GM23248 (cell line): ENCODE measurements at regions not wholly inside any gene's neighbourhood (a gene's known extent, or its start where the extent isn't known, plus 50 kb on each side); places are given as distances from the start of the nearest gene placed in this dataset.

ENCODE experiments used
- DNase-seq: peaks from one replicate; pipeline ENCODE4 v3.0.0-alpha.2; 2015
- H2AFZ ChIP-seq: fragments of 200-600 bp; sonication (generic); 2 replicates; pipeline ENCODE4 v1.6.1; 2016; ENCODE audit warnings: antibody characterized with exemption
- H3F3A ChIP-seq: fragments of 200-600 bp; sonication (generic); 2 replicates; pipeline ENCODE4 v1.6.1; 2016; ENCODE audit warnings: mild to moderate bottlenecking, antibody characterized with exemption, mixed run types; ENCODE audit not compliant: insufficient read depth
- H3K27ac ChIP-seq: fragments of 200-600 bp; sonication (generic); 2 replicates; pipeline ENCODE4 v1.5.1; 2016; ENCODE audit warnings: mild to moderate bottlenecking
- H3K27me3 ChIP-seq: fragments of 200-600 bp; sonication (generic); replicated peaks from 2 replicates; pipeline ENCODE4 v1.6.1; 2016; ENCODE audit warnings: mild to moderate bottlenecking; ENCODE audit not compliant: insufficient read depth
- H3K36me3 ChIP-seq: fragments of 200-600 bp; sonication (generic); 2 replicates; pipeline ENCODE4 v1.6.1; 2016; ENCODE audit warnings: low read depth, mild to moderate bottlenecking
- H3K4me1 ChIP-seq: fragments of 200-600 bp; sonication (generic); 2 replicates; pipeline ENCODE4 v1.6.1; 2016; ENCODE audit warnings: mild to moderate bottlenecking; ENCODE audit not compliant: insufficient read depth
- H3K4me2 ChIP-seq: fragments of 200-600 bp; sonication (generic); one replicate; pipeline ENCODE4 v1.6.1; 2016; ENCODE audit warnings: mild to moderate bottlenecking; ENCODE audit not compliant: unreplicated experiment
- H3K4me3 ChIP-seq: fragments of 200-600 bp; sonication (generic); 2 replicates; pipeline ENCODE4 v1.5.1; 2016; ENCODE audit warnings: mild to moderate bottlenecking
- H3K79me2 ChIP-seq: fragments of 200-600 bp; sonication (generic); 2 replicates; pipeline ENCODE4 v1.6.1; 2016; ENCODE audit warnings: mild to moderate bottlenecking; ENCODE audit not compliant: insufficient read depth
- H3K9ac ChIP-seq: fragments of 200-600 bp; sonication (generic); 2 replicates; pipeline ENCODE4 v1.6.1; 2016; ENCODE audit warnings: mild to moderate bottlenecking
- H3K9me2 ChIP-seq: fragments of 200-600 bp; sonication (generic); 2 replicates; pipeline ENCODE4 v1.6.1; 2016; ENCODE audit warnings: mixed run types, mild to moderate bottlenecking, moderate library complexity; ENCODE audit not compliant: insufficient read depth
- H3K9me3 ChIP-seq: fragments of 200-600 bp; sonication (generic); one replicate; pipeline ENCODE4 v1.6.1; 2017; ENCODE audit warnings: low read depth
- H4K20me1 ChIP-seq: fragments of 200-600 bp; sonication (generic); 2 replicates; pipeline ENCODE4 v1.6.0; 2016; ENCODE audit not compliant: insufficient read depth
- EZH2 ChIP-seq: fragments of 200-600 bp; sonication (generic); IDR thresholded peaks from 2 replicates; pipeline ENCODE4 v1.6.1; 2018; ENCODE audit warnings: antibody characterized with exemption, mild to moderate bottlenecking; ENCODE audit not compliant: insufficient read depth, poor library complexity, severe bottlenecking
- EZH2phosphoT487 ChIP-seq: fragments of 200-600 bp; sonication (generic); IDR thresholded peaks from 2 replicates; pipeline ENCODE4 v1.6.1; 2018; ENCODE audit warnings: antibody characterized with exemption, moderate library complexity, mild to moderate bottlenecking, low read depth; ENCODE audit not compliant: insufficient read depth
- WGBS, 2 experiments: methylation state at CpG; one replicate each; pipeline ENCODE4 v1.1.6; 2015 to 2017; ENCODE audit warnings: low lambda C conversion rate in 2 of 2, low coverage in 1 of 2; ENCODE audit errors: missing lambda C conversion rate in 2 of 2; 5-methylcytosine and 5-hydroxymethylcytosine counted together
- in situ Hi-C: fragments of 300-500 bp; cut with MboI; formaldehyde crosslinking; loops from 2 replicates; pipeline ENCODE4 v1.15.0; 2020

DNA sequence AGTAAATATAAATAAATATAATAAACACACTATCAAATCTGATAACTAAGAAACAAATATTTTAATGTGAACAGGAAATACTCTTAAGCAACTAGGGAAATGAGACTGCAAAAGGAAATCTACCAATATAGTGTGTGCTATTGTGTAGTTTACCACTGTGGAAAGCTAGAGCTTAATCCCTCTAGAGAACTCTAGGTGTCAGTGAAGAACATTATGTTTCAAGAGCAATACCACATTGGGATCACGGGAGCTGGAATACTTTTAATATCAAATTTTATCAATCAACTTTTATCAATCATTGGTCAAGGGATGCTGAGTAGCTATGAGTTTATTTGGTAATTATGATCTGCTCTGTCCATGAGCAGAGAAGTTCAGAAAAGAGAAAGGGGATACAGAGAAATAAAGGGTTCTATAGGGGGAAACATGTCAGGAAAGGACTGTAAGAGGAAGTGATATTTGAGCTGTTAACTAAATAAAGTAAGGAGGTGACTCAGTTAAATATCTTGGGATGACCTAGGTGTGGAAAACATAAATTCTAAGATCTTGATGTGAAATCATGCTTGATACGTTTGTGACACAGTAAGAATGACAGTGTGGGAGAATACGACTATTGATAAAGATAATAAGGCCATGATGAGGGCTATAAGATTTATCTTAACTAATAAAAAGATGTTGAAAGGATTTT lies 762.2 kb upstream of the ALCAM start:
- no peaks in the 10 kb centered on the region for H3K9me2 ChIP-seq
- H3K27me3 ChIP-seq, result no peaks in the 10 kb centered on the region
- peak; percentile 53 for DNase-seq
- no peaks in the 10 kb centered on the region for H3K36me3 ChIP-seq
- H2AFZ ChIP-seq, result 0 out of 2 replicates have a peak overlapping the region, but pooled peaks have one; percentile 49
- H4K20me1 ChIP-seq, result no peaks in the 10 kb centered on the region
- 49 to 56% methylated on average over 3 of the region's 3 CpGs for WGBS, 2 experiments
- no peaks in the 10 kb centered on the region for H3K9me3 ChIP-seq
- H3K9ac ChIP-seq, result no peak overlapping the region
- TF ChIP-seq EZH2, result no peak
- H3K27ac ChIP-seq, result no peak overlapping the region
- no peaks in the 10 kb centered on the region for H3K4me1 ChIP-seq
- H3K79me2 ChIP-seq, result no peaks in the 10 kb centered on the region
- in situ Hi-C loops, result loop anchor here (25.0 kb wide), 2 partner anchors 758 to 908 kb away; partner anchors contain the start of gene ALCAM
- H3K4me3 ChIP-seq, result 0 out of 2 replicates have a peak overlapping the region, but pooled peaks have one; percentile 39
- no peaks in the 10 kb centered on the region for H3F3A ChIP-seq
- H3K4me2 ChIP-seq, result peak overlapping the region; percentile 36

DNA sequence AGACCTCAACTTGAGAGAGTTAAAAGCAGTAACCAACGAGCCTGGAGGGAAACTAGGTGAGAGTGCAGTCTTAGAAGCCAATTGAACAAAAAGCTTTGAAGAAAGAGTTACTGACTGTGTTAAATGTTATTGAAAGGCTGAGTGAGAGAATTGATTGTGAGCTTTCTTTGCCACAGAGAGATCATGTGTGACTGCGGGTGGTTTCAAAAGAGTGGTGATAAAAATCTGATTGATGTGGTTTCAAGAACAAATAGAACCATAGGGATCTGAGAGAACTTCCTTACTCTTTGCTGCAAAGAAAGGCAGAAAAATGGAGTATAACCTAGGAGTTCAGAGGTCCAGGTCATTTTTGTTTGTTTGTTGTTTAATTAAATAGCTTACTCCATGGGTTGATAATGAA lies 759.9 kb upstream of the ALCAM start:
- no peaks in the 10 kb centered on the region for H3K36me3 ChIP-seq
- H4K20me1 ChIP-seq, result no peaks in the 10 kb centered on the region
- no peak overlapping the region for H3K4me2 ChIP-seq
- no peaks in the 10 kb centered on the region for H3K9me3 ChIP-seq
- no peaks in the 10 kb centered on the region; the same call in 1 of the 2 replicates for H3K27me3 ChIP-seq
- in situ Hi-C loops, result loop anchor here (25.0 kb wide), 2 partner anchors 755 to 905 kb away; partner anchors contain the start of gene ALCAM
- no peak overlapping the region for H3K9ac ChIP-seq
- TF ChIP-seq EZH2phosphoT487 (no peak), EZH2 (no peak)
- no peak overlapping the region for H3K4me3 ChIP-seq
- 32 to 36% methylated on average over 2 of the region's 2 CpGs for WGBS, 2 experiments
- no peaks in the 10 kb centered on the region for H3K79me2 ChIP-seq
- H3K9me2 ChIP-seq, result no peaks in the 10 kb centered on the region
- no peak overlapping the region for H2AFZ ChIP-seq
- no peak for DNase-seq
- no peaks in the 10 kb centered on the region for H3F3A ChIP-seq
- H3K27ac ChIP-seq, result no peak overlapping the region
- no peaks in the 10 kb centered on the region for H3K4me1 ChIP-seq

DNA sequence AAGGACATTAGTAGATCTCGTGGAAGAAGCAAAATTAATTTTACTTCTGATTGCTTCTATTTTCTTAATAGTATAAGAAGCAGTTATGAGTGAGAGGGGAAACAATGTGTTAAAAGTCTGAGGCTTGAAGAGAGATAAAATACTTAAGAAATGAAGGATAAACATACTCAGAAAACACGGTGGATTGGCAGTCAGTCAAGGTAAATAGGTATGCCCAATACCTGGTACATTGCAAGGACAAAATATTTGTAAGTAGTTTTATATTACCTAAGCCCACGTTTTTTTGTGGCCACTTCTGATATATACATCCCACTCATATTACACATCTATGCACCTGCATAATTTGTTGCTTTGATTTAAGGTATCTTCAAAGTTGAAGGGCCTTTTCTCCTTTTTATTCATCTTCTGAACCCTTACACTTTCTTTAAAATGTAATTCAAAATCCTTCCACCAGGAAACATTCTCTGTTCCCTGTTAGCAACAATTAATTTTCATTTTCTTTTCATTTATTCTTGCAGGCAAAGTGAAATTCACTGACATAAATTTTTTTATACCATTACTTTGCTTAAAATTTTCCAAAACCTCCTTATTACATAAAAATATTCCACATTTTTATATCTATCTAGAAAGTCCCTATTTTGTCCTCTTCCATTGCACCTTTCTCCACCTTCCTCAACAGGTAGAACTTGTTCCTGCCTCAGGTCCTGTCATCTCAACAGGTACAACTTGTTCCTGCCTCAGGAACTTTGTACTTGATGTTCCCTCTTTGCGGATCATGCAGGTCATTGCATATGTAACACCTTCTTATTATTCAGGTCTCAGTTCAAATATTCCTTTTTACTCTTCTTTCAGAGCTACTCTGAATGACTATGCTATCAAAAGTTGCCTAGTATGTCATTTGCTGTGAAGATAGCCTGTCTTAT lies 755.7 kb upstream of the ALCAM start:
- no peak overlapping the region for H3K4me2 ChIP-seq
- WGBS, 2 experiments, result 26 to 28% methylated on average over 4 of the region's 4 CpGs
- H3K27ac ChIP-seq, result no peak overlapping the region
- no peak for DNase-seq
- no peak overlapping the region for H3K4me3 ChIP-seq
- H3K4me1 ChIP-seq, result no peaks in the 10 kb centered on the region
- no peaks in the 10 kb centered on the region for H3K79me2 ChIP-seq
- no peaks in the 10 kb centered on the region; the same call in 1 of the 2 replicates for H3K27me3 ChIP-seq
- no peaks in the 10 kb centered on the region for H3F3A ChIP-seq
- no peaks in the 10 kb centered on the region for H3K9me3 ChIP-seq
- in situ Hi-C loops, result loop anchor here (25.0 kb wide), 2 partner anchors 751 to 901 kb away; partner anchors contain the start of gene ALCAM
- no peaks in the 10 kb centered on the region for H4K20me1 ChIP-seq
- no peak for TF ChIP-seq EZH2
- no peak for TF ChIP-seq EZH2phosphoT487
- H3K36me3 ChIP-seq, result no peaks in the 10 kb centered on the region
- no peak overlapping the region for H2AFZ ChIP-seq
- H3K9ac ChIP-seq, result no peak overlapping the region
- H3K9me2 ChIP-seq, result no peaks in the 10 kb centered on the region

DNA sequence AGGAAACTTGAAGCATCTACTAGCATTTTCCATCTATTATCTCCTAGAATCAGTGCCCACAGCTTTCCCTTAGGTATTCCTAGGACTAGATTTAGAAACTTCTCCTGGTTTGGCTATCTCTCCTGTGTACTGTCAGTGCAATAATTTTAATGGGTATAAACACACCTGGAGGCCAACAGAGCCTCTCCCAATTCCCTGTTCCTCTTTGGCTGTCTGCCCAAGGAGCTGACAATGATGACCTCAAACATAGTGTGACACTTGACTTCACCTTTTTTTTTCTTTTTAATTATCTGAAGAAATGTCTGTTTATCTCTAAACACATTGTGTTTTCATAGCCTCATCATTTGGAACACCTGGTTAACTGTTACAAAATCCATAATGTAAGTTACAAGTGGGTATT lies 754.5 kb upstream of the ALCAM start:
- Histone ChIP-seq H2AFZ (no peak overlapping the region), H4K20me1 (no peaks in the 10 kb centered on the region), H3K4me2 (no peak overlapping the region), H3K36me3 (no peaks in the 10 kb centered on the region), H3K27me3 (no peaks in the 10 kb centered on the region; the same call in 1 of the 2 replicates), H3K9me2 (no peaks in the 10 kb centered on the region), H3K4me1 (no peaks in the 10 kb centered on the region), H3K79me2 (no peaks in the 10 kb centered on the region), H3K9ac (no peak overlapping the region), H3F3A (no peaks in the 10 kb centered on the region), H3K4me3 (no peak overlapping the region), H3K27ac (no peak overlapping the region), H3K9me3 (no peaks in the 10 kb centered on the region)
- in situ Hi-C loops, result loop anchor here (25.0 kb wide), 2 partner anchors 750 to 900 kb away; partner anchors contain the start of gene ALCAM
- no peak for DNase-seq
- TF ChIP-seq EZH2phosphoT487 (no peak), EZH2 (no peak)
